Smooth muscle cell (in vitro differentiated cells): ENCODE measurements at regions not wholly inside any gene's neighbourhood (a gene's known extent, or its start where the extent isn't known, plus 50 kb on each side); places are given as distances from the start of the nearest gene placed in this dataset.

Experiments
- DNase-seq: peaks from one replicate; lab custom pipeline; 2025; ENCODE audit not compliant: unreplicated experiment; lab: John Stamatoyannopoulos, UW
- H2AFZ ChIP-seq: fragments of 200-600 bp; sonication (generic); 2 replicates; pipeline ENCODE4 v1.6.0; 2016; ENCODE audit warnings: antibody characterized with exemption, low read depth, mild to moderate bottlenecking
- H3F3A ChIP-seq: fragments of 200-600 bp; sonication (generic); 2 replicates; pipeline ENCODE4 v1.6.0; 2017; ENCODE audit warnings: antibody characterized with exemption, low read depth
- H3K27ac ChIP-seq: fragments of 200-600 bp; sonication (generic); 2 replicates; pipeline ENCODE4 v1.5.1; 2016; ENCODE audit warnings: low read depth, mild to moderate bottlenecking
- H3K27me3 ChIP-seq: fragments of 200-600 bp; sonication (generic); 2 replicates; pipeline ENCODE4 v1.6.1; 2016; ENCODE audit warnings: low read depth, mild to moderate bottlenecking
- H3K36me3 ChIP-seq: fragments of 200-600 bp; sonication (generic); 2 replicates; pipeline ENCODE4 v1.5.1; 2016; ENCODE audit warnings: low read depth
- H3K4me1 ChIP-seq: fragments of 200-600 bp; sonication (generic); 2 replicates; pipeline ENCODE4 v1.5.1; 2016; ENCODE audit warnings: low read depth
- H3K4me2 ChIP-seq: fragments of 200-600 bp; sonication (generic); 2 replicates; pipeline ENCODE4 v1.6.0; 2016; ENCODE audit warnings: mild to moderate bottlenecking
- H3K4me3 ChIP-seq: fragments of 200-600 bp; sonication (generic); 2 replicates; pipeline ENCODE4 v1.5.1; 2016; ENCODE audit warnings: mild to moderate bottlenecking
- H3K79me2 ChIP-seq: fragments of 200-600 bp; sonication (generic); 2 replicates; pipeline ENCODE4 v1.6.0; 2016; ENCODE audit warnings: low read depth, mild to moderate bottlenecking
- H3K9ac ChIP-seq: fragments of 200-600 bp; sonication (generic); 2 replicates; pipeline ENCODE4 v1.6.0; 2016; ENCODE audit warnings: low read depth
- H3K9me3 ChIP-seq: fragments of 200-600 bp; sonication (generic); replicated peaks from 2 replicates; pipeline ENCODE4 v1.5.1; 2016; ENCODE audit warnings: low read depth
- H4K20me1 ChIP-seq: fragments of 200-600 bp; sonication (generic); 2 replicates; pipeline ENCODE4 v1.6.0; 2016; ENCODE audit warnings: low read depth
- WGBS: methylation state at CpG from one replicate; pipeline ENCODE4 v1.1.7; 2016; ENCODE audit warnings: low lambda C conversion rate; 5-methylcytosine and 5-hydroxymethylcytosine counted together
- TF ChIP-seq, protein P1 (sequence below): fragments of 200-600 bp; sonication (generic); IDR thresholded peaks from 2 replicates; pipeline ENCODE4 v1.5.1; 2017; ENCODE audit warnings: borderline replicate concordance, mild to moderate bottlenecking, antibody characterized with exemption; ENCODE audit not compliant: insufficient read depth, poor library complexity, severe bottlenecking

DNA sequence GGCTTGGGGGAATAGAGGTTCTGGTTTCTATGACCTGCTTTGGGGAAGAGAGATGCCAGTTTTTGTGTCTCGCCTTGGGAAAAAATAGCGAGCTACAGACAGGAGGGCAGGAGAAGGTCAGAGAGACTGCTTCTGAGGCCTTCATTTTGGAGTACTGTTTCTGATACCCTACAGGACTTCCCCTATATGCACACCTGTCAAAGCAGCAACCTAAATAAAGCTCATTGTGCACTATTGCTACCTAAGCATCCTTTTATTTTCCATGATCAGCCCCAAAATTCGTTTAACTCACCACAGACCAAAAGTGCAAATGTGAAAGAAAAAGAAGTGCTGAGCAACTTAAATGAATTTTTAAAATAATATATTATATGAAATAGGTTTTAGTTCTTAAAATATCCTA is 145.6 kb upstream of the CHRM3 start:
- Histone ChIP-seq H3K36me3 (no peaks in the 10 kb centered on the region), H3K4me2 (no peak overlapping the region), H3K4me3 (no peak overlapping the region), H3K27ac (no peak overlapping the region), H3K9ac (no peak overlapping the region), H3K27me3 (no peaks in the 10 kb centered on the region), H4K20me1 (no peaks in the 10 kb centered on the region), H3K9me3 (no peaks in the 10 kb centered on the region), H3F3A (no peaks in the 10 kb centered on the region), H2AFZ (no peak overlapping the region), H3K4me1 (no peaks in the 10 kb centered on the region), H3K79me2 (no peaks in the 10 kb centered on the region)
- WGBS, result 90% methylated on average over 3 of the region's 3 CpGs
- TF ChIP-seq, protein P1, sequence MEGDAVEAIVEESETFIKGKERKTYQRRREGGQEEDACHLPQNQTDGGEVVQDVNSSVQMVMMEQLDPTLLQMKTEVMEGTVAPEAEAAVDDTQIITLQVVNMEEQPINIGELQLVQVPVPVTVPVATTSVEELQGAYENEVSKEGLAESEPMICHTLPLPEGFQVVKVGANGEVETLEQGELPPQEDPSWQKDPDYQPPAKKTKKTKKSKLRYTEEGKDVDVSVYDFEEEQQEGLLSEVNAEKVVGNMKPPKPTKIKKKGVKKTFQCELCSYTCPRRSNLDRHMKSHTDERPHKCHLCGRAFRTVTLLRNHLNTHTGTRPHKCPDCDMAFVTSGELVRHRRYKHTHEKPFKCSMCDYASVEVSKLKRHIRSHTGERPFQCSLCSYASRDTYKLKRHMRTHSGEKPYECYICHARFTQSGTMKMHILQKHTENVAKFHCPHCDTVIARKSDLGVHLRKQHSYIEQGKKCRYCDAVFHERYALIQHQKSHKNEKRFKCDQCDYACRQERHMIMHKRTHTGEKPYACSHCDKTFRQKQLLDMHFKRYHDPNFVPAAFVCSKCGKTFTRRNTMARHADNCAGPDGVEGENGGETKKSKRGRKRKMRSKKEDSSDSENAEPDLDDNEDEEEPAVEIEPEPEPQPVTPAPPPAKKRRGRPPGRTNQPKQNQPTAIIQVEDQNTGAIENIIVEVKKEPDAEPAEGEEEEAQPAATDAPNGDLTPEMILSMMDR, result no peak
- no peak for DNase-seq

DNA sequence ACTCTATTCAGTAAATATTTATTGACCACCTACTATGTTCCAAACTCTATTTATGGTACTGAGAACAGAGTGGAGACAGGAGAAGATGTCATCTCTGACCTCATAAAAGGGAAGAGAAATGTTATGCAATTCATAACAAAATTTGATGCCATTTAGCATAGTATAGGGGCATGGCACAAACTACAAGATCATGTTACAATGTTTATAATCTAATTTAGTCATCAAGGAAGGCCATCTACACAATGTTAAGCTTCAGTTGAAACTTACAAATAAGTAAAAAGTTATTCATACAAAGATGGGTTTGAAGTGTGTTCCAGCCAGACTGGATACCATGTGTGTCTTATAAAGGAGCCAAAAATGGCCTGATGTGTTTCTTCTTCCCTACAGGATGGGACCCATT is 146.8 kb upstream of the CHRM3 start:
- DNase-seq, result no peak
- H3K36me3 ChIP-seq, result no peaks in the 10 kb centered on the region
- no peaks in the 10 kb centered on the region for H3K9me3 ChIP-seq
- H3K79me2 ChIP-seq, result no peaks in the 10 kb centered on the region
- TF ChIP-seq, protein P1, result no peak
- no peak overlapping the region for H3K4me2 ChIP-seq
- H3K27ac ChIP-seq, result no peak overlapping the region
- H3K4me1 ChIP-seq, result no peaks in the 10 kb centered on the region
- no peaks in the 10 kb centered on the region for H4K20me1 ChIP-seq
- H3F3A ChIP-seq, result no peaks in the 10 kb centered on the region
- H3K27me3 ChIP-seq, result no peaks in the 10 kb centered on the region
- H3K4me3 ChIP-seq, result no peak overlapping the region
- H2AFZ ChIP-seq, result no peak overlapping the region
- H3K9ac ChIP-seq, result no peak overlapping the region

DNA sequence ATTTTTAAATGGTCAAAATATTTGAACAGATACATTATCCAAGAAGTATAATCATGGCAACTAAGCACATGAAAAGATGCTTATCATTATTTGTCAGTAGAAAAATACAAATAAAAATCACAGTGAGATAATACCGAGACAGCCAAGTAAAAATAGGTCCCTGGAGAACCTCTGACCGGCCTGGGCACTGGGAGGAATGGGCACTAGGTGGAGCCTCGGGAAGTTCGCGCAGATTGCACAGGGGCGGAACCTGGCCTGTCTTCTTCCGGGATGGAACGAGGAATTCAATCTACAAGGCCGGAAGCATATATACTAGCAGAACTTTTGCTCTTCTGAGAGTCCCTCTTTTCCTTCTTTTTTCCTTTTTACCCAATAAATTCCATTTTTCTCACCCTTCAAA is 148.5 kb upstream of the CHRM3 start:
- TF ChIP-seq, protein P1, result no peak
- Histone ChIP-seq H3K4me2 (no peak overlapping the region), H3K4me3 (no peak overlapping the region), H3K79me2 (no peaks in the 10 kb centered on the region), H3K4me1 (no peaks in the 10 kb centered on the region), H4K20me1 (no peaks in the 10 kb centered on the region), H3K9ac (no peak overlapping the region), H3K9me3 (no peaks in the 10 kb centered on the region), H3K36me3 (no peaks in the 10 kb centered on the region), H2AFZ (no peak overlapping the region), H3F3A (no peaks in the 10 kb centered on the region), H3K27me3 (no peaks in the 10 kb centered on the region), H3K27ac (no peak overlapping the region)
- 83% methylated on average over 9 of the region's 9 CpGs for WGBS
- no peak for DNase-seq

DNA sequence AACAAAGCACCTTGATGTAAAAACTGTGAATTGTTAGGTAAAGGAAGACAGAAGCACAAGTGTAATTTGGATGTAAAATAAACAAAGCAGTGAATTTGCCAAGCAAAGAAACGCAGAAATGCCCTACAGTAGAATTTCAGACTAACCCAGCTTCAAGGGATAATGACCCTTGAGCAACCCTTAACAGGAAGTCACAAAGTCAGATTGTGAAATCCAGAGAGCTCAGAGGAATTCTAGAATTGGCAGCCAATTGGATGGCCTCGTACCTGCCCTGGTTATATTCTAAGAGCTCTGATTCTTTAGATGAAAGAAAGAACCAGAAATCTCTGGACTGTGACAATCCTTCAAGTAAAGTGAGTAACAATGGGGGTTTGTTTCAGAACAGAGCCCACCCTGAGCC is 152.7 kb upstream of the CHRM3 start:
- no peaks in the 10 kb centered on the region for H3K36me3 ChIP-seq
- no peaks in the 10 kb centered on the region for H3K4me1 ChIP-seq
- H3K4me2 ChIP-seq, result no peak overlapping the region
- no peak overlapping the region for H2AFZ ChIP-seq
- no peak overlapping the region for H3K27ac ChIP-seq
- H3K9ac ChIP-seq, result no peak overlapping the region
- H4K20me1 ChIP-seq, result no peaks in the 10 kb centered on the region
- TF ChIP-seq, protein P1, result no peak
- H3F3A ChIP-seq, result no peaks in the 10 kb centered on the region
- H3K9me3 ChIP-seq, result no peaks in the 10 kb centered on the region
- H3K79me2 ChIP-seq, result no peaks in the 10 kb centered on the region
- WGBS, result 55% methylated on average over 2 of the region's 2 CpGs
- H3K27me3 ChIP-seq, result no peaks in the 10 kb centered on the region
- H3K4me3 ChIP-seq, result no peak overlapping the region
- no peak for DNase-seq
